Adrenal gland (tissue), 5 donors: ENCODE measurements at regions not wholly inside any gene's neighbourhood (a gene's known extent, or its start where the extent isn't known, plus 50 kb on each side); places are given as distances from the start of the nearest gene placed in this dataset.

Experiments used
- CTCF ChIP-seq, 6 experiments: fragments of 450-650 bp in 4 of 6; fragments of 200-600 bp in 2 of 6; sonication (generic) in 1 of 6; IDR thresholded peaks; 1 replicate in 5 of 6; 2 replicates in 1 of 6; pipeline versions ENCODE4 v1.5.1 to v1.8.0; 2016 to 2021; ENCODE audit warnings: antibody characterized with exemption in 6 of 6, mild to moderate bottlenecking in 2 of 6, moderate library complexity in 1 of 6
- POLR2A ChIP-seq, 2 donors: fragments of 450-650 bp; IDR thresholded peaks; one replicate each; pipeline ENCODE4 v1.6.1; 2017; ENCODE audit warnings: antibody characterized with exemption in 2 of 2, mild to moderate bottlenecking in 2 of 2, moderate library complexity in 1 of 2
- donor health status: DM: no; HTN: no; CAD: no.

GRCh38 chr16:60413969-60414368, 1622.3 kb downstream of the CDH8 start:
- TF ChIP-seq CTCF (IDR thresholded peaks at IDR 0.05) (no peak), POLR2A (IDR thresholded peaks at IDR 0.05) (no peak)
